Liver (tissue), 8 donors: ENCODE measurements at regions not wholly inside any gene's neighbourhood (a gene's known extent, or its start where the extent isn't known, plus 50 kb on each side); places are given as distances from the start of the nearest gene placed in this dataset.

Experiments used
- DNase-seq: peaks from one replicate; pipeline ENCODE4 v3.0.0-alpha.2; 2017; ENCODE audit warnings: low spot score
- H3K27ac ChIP-seq, 2 donors: one replicate each; pipeline ENCODE4 v1.7.0; 2013; ENCODE audit warnings: inconsistent platforms in 2 of 2, low read length in 2 of 2, control low read depth in 1 of 2, low read depth in 1 of 2, mild to moderate bottlenecking in 1 of 2
- H3K27me3 ChIP-seq, 4 donors: one replicate each; pipeline versions ENCODE4 v1.6.1 to v1.7.0; 2013; ENCODE audit warnings: low read length in 3 of 4, inconsistent platforms in 1 of 4, mild to moderate bottlenecking in 1 of 4, moderate library complexity in 1 of 4; ENCODE audit not compliant: control insufficient read depth in 4 of 4, insufficient read depth in 4 of 4
- H3K36me3 ChIP-seq, 4 donors: one replicate each; pipeline versions ENCODE4 v1.6.1 to v1.7.0; 2013; ENCODE audit warnings: low read length in 3 of 4, mild to moderate bottlenecking in 3 of 4, low read depth in 1 of 4, moderate library complexity in 1 of 4; ENCODE audit not compliant: control insufficient read depth in 4 of 4, insufficient read depth in 3 of 4
- H3K4me1 ChIP-seq, 4 donors: one replicate each; pipeline versions ENCODE4 v1.6.1 to v1.7.0; 2013; ENCODE audit warnings: low read length in 3 of 4, mild to moderate bottlenecking in 3 of 4, moderate library complexity in 1 of 4; ENCODE audit not compliant: control insufficient read depth in 4 of 4, insufficient read depth in 4 of 4
- H3K4me3 ChIP-seq, 3 donors: one replicate each; pipeline versions ENCODE4 v1.6.1 to v1.7.0; 2013; ENCODE audit warnings: low read length in 3 of 3, control low read depth in 1 of 3, low read depth in 1 of 3, mild to moderate bottlenecking in 1 of 3
- H3K9ac ChIP-seq, 2 donors: one replicate each; pipeline ENCODE4 v1.7.0; 2013; ENCODE audit warnings: low read length in 2 of 2, mild to moderate bottlenecking in 2 of 2, moderate library complexity in 2 of 2, control low read depth in 1 of 2, low read depth in 1 of 2
- H3K9me3 ChIP-seq, 4 donors: one replicate each; pipeline versions ENCODE4 v1.6.1 to v1.7.0; 2013; ENCODE audit warnings: low read length in 3 of 4; ENCODE audit not compliant: control insufficient read depth in 4 of 4
- EGR1 ChIP-seq, 2 donors: IDR thresholded peaks; 2 replicates each; pipeline ENCODE4 v1.6.1; 2016 to 2018; ENCODE audit warnings: antibody characterized with exemption in 2 of 2, low read depth in 2 of 2
- GABPA ChIP-seq, 2 donors: IDR thresholded peaks in 1 of 2; conservative IDR thresholded peaks in 1 of 2; 2 replicates each; pipeline ENCODE4 v1.6.1; 2016; ENCODE audit warnings: antibody characterized with exemption in 2 of 2, mild to moderate bottlenecking in 1 of 2, moderate library complexity in 1 of 2
- HNF4A ChIP-seq, 2 donors: conservative IDR thresholded peaks; 2 replicates each; pipeline ENCODE4 v1.6.1; 2016; ENCODE audit warnings: antibody characterized with exemption in 2 of 2, mild to moderate bottlenecking in 2 of 2
- JUND ChIP-seq, 2 donors: IDR thresholded peaks; 2 replicates each; pipeline ENCODE4 v1.6.1; 2016; ENCODE audit warnings: antibody characterized with exemption in 2 of 2
- NR2F2 ChIP-seq: IDR thresholded peaks from 2 replicates; pipeline ENCODE4 v1.6.1; 2016; ENCODE audit warnings: antibody characterized with exemption
- RAD21 ChIP-seq, 2 donors: IDR thresholded peaks; 2 replicates each; pipeline ENCODE4 v1.6.1; 2016; ENCODE audit warnings: antibody characterized with exemption in 2 of 2, mild to moderate bottlenecking in 2 of 2
- SP1 ChIP-seq: IDR thresholded peaks from 2 replicates; pipeline ENCODE4 v1.6.1; 2018; ENCODE audit warnings: antibody characterized with exemption, mild to moderate bottlenecking
- TAF1 ChIP-seq: conservative IDR thresholded peaks from 2 replicates; pipeline ENCODE4 v1.6.1; 2016; ENCODE audit warnings: antibody characterized with exemption, mild to moderate bottlenecking
- YY1 ChIP-seq: IDR thresholded peaks from 2 replicates; pipeline ENCODE4 v1.6.1; 2016; ENCODE audit warnings: antibody characterized with exemption, mild to moderate bottlenecking
- WGBS: extraction: QIAGEN DNeasy Blood & Tissue Kit; methylation state at CpG from one replicate; pipeline ENCODE4 v1.1.7; 2013; 5-methylcytosine and 5-hydroxymethylcytosine counted together
- TF ChIP-seq, protein P1 (sequence below): fragments of 150-350 bp; IDR thresholded peaks from 2 replicates; pipeline ENCODE4 v1.5.1; 2017; ENCODE audit warnings: improper control_type of control experiment, low read depth, low read length; ENCODE audit not compliant: missing input control
- TF ChIP-seq, protein P2 (sequence below): IDR thresholded peaks from 2 replicates; pipeline ENCODE4 v1.6.1; 2016; ENCODE audit warnings: antibody characterized with exemption
- TF ChIP-seq, protein P3 (sequence below): IDR thresholded peaks from 2 replicates; pipeline ENCODE4 v1.6.1; 2016; ENCODE audit warnings: antibody characterized with exemption, mild to moderate bottlenecking
- TF ChIP-seq, protein P4 (sequence below): IDR thresholded peaks from 2 replicates; pipeline ENCODE4 v1.6.1; 2016; ENCODE audit warnings: antibody characterized with exemption
- donor health status: healthy.
- donor health status: healthy.
- donor health status: healthy.
- donor health status: healthy.
- donor health status: healthy.

DNA sequence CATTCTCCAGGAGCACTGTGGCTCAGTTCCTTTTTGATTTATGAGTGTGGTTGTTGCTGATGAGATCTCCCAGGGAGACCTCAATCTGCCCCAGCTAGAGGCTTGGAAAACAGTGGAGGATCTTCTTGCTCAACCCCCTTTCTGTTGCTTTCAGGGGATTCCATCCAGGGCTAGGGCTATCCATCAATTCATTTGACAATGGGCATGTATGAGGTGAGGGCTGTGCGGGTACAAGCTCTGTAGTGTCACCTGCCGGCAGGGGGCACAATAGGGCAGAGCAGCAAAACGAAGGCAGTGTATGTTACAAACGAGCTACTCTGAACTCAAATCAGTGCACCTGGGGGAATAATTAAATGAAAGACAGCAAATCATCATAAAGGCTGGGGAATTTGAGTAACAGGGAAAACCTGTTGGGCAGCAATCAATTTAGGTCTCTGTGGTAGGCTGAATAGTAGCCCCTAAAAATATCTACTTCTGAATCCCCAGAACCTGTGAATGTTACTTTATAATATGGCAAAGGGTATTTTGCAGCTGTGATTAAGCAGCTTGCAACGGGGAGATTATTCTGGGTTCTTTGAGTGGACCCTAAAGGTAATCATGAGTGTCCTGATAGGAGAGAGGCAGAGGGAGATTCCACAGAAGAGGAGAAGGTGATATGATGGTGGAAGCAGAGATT, 170.3 kb upstream of the ZBED5 start:
- Histone ChIP-seq H3K4me3 (no peak overlapping the region), H3K9ac (no peak overlapping the region), H3K4me1 (no peaks in the 10 kb centered on the region), H3K9me3 (no peaks in the 10 kb centered on the region), H3K27me3 (no peaks in the 10 kb centered on the region), H3K27ac (no peak overlapping the region), H3K36me3 (no peaks in the 10 kb centered on the region)
- WGBS = 18% methylated on average over 5 of the region's 5 CpGs
- DNase-seq = peak; percentile 71
- TF ChIP-seq JUND (IDR thresholded peaks at IDR 0.05) = no peak
- no peak for TF ChIP-seq EGR1 (IDR thresholded peaks at IDR 0.05; ENCODE audit: low read depth in 2 of 2)
- no peak for TF ChIP-seq YY1
- TF ChIP-seq RAD21 (IDR thresholded peaks at IDR 0.05) = peak; percentile 89 to 93
- TF ChIP-seq, protein P1, sequence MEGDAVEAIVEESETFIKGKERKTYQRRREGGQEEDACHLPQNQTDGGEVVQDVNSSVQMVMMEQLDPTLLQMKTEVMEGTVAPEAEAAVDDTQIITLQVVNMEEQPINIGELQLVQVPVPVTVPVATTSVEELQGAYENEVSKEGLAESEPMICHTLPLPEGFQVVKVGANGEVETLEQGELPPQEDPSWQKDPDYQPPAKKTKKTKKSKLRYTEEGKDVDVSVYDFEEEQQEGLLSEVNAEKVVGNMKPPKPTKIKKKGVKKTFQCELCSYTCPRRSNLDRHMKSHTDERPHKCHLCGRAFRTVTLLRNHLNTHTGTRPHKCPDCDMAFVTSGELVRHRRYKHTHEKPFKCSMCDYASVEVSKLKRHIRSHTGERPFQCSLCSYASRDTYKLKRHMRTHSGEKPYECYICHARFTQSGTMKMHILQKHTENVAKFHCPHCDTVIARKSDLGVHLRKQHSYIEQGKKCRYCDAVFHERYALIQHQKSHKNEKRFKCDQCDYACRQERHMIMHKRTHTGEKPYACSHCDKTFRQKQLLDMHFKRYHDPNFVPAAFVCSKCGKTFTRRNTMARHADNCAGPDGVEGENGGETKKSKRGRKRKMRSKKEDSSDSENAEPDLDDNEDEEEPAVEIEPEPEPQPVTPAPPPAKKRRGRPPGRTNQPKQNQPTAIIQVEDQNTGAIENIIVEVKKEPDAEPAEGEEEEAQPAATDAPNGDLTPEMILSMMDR = peak; percentile 73
- TF ChIP-seq SP1 = no peak
- no peak for TF ChIP-seq NR2F2
- TF ChIP-seq GABPA (IDR thresholded peaks at IDR 0.05 in 1 of 2, conservative IDR thresholded peaks at IDR 0.05 in 1 of 2) = no peak
- no peak for TF ChIP-seq HNF4A (conservative IDR thresholded peaks at IDR 0.05)
- TF ChIP-seq, protein P2, sequence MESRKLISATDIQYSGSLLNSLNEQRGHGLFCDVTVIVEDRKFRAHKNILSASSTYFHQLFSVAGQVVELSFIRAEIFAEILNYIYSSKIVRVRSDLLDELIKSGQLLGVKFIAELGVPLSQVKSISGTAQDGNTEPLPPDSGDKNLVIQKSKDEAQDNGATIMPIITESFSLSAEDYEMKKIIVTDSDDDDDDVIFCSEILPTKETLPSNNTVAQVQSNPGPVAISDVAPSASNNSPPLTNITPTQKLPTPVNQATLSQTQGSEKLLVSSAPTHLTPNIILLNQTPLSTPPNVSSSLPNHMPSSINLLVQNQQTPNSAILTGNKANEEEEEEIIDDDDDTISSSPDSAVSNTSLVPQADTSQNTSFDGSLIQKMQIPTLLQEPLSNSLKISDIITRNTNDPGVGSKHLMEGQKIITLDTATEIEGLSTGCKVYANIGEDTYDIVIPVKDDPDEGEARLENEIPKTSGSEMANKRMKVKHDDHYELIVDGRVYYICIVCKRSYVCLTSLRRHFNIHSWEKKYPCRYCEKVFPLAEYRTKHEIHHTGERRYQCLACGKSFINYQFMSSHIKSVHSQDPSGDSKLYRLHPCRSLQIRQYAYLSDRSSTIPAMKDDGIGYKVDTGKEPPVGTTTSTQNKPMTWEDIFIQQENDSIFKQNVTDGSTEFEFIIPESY = no peak
- TF ChIP-seq, protein P3, sequence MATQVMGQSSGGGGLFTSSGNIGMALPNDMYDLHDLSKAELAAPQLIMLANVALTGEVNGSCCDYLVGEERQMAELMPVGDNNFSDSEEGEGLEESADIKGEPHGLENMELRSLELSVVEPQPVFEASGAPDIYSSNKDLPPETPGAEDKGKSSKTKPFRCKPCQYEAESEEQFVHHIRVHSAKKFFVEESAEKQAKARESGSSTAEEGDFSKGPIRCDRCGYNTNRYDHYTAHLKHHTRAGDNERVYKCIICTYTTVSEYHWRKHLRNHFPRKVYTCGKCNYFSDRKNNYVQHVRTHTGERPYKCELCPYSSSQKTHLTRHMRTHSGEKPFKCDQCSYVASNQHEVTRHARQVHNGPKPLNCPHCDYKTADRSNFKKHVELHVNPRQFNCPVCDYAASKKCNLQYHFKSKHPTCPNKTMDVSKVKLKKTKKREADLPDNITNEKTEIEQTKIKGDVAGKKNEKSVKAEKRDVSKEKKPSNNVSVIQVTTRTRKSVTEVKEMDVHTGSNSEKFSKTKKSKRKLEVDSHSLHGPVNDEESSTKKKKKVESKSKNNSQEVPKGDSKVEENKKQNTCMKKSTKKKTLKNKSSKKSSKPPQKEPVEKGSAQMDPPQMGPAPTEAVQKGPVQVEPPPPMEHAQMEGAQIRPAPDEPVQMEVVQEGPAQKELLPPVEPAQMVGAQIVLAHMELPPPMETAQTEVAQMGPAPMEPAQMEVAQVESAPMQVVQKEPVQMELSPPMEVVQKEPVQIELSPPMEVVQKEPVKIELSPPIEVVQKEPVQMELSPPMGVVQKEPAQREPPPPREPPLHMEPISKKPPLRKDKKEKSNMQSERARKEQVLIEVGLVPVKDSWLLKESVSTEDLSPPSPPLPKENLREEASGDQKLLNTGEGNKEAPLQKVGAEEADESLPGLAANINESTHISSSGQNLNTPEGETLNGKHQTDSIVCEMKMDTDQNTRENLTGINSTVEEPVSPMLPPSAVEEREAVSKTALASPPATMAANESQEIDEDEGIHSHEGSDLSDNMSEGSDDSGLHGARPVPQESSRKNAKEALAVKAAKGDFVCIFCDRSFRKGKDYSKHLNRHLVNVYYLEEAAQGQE = no peak

DNA sequence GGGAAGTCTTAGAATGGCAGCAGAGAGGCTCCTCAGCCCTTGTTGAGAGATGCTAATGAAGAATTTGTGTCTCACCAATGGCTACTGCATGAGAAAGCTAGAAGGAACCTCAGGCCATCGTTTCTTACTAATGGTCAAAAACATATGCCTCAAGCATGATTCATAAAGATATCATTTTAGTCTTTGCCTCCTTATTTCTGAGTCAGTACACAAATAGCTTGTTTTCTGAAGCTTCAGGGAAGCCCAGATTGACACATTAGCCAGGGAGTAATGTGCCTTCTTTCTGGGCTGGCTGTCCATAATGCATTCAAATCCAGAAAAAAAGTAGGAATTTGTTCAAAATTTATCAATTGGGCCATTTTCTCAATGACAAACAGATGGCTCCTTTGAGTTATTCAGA, 169.4 kb upstream of the ZBED5 start:
- 43% methylated on average over 1 of the region's 1 CpG for WGBS
- no peak for DNase-seq
- Histone ChIP-seq H3K36me3 (no peaks in the 10 kb centered on the region), H3K9me3 (no peaks in the 10 kb centered on the region), H3K27ac (no peak overlapping the region), H3K9ac (no peak overlapping the region), H3K4me3 (no peak overlapping the region), H3K27me3 (no peaks in the 10 kb centered on the region), H3K4me1 (no peaks in the 10 kb centered on the region)
- TF ChIP-seq GABPA (IDR thresholded peaks at IDR 0.05 in 1 of 2, conservative IDR thresholded peaks at IDR 0.05 in 1 of 2) (no peak), RAD21 (IDR thresholded peaks at IDR 0.05) (no peak), HNF4A (conservative IDR thresholded peaks at IDR 0.05) (no peak), TAF1 (no peak), JUND (IDR thresholded peaks at IDR 0.05) (no peak)
- TF ChIP-seq, protein P4, sequence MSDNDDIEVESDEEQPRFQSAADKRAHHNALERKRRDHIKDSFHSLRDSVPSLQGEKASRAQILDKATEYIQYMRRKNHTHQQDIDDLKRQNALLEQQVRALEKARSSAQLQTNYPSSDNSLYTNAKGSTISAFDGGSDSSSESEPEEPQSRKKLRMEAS = no peak
- TF ChIP-seq, protein P2 = no peak
